ENCODE measurements at regions not wholly inside any gene's neighbourhood (a gene's known extent, or its start where the extent isn't known, plus 50 kb on each side); places are given as distances from the start of the nearest gene placed in this dataset.

- Mint-ChIP-seq H3K36me3 (ENCODE audit: low read depth, unreplicated experiment) (no peaks in the 10 kb centered on the region), H3K27me3 (ENCODE audit: low read depth, unreplicated experiment) (no peaks in the 10 kb centered on the region), H3K9me3 (ENCODE audit: unreplicated experiment) (no peaks in the 10 kb centered on the region), H3K4me3 (ENCODE audit: unreplicated experiment) (no peak overlapping the region), H3K4me1 (ENCODE audit: low read depth, unreplicated experiment) (peaks cover 1% of the 10 kb centered on the region), H3K27ac (ENCODE audit: unreplicated experiment) (no peak overlapping the region)
- H3K4me2 ChIP-seq (ENCODE audit: low read length), result no peak overlapping the region
- no peak overlapping the region for H2AFZ ChIP-seq (ENCODE audit: low read depth, low read length)
- no peaks in the 10 kb centered on the region for H3K4me1 ChIP-seq (ENCODE audit: insufficient read depth, low read length)
- H3K4me3 ChIP-seq (ENCODE audit: insufficient read depth, low read depth, low read length), result no peak overlapping the region
- H3K27me3 ChIP-seq (ENCODE audit: insufficient read depth, low read length), result no peaks in the 10 kb centered on the region
- no peaks in the 10 kb centered on the region for H4K20me1 ChIP-seq (ENCODE audit: insufficient read depth, low read length)
- DNase-seq (ENCODE audit: low read depth) (no peak), FAIRE-seq (no peak)
- no peak overlapping the region for H3K27ac ChIP-seq (ENCODE audit: low read depth, low read length)
- H3K79me2 ChIP-seq (ENCODE audit: insufficient read depth, low read length), result no peaks in the 10 kb centered on the region
- H3K36me3 ChIP-seq (ENCODE audit: insufficient read depth, low read length), result no peaks in the 10 kb centered on the region
- no peak overlapping the region for H3K9ac ChIP-seq (ENCODE audit: low read length)
- TF ChIP-seq EZH2 (IDR thresholded peaks at IDR 0.05; ENCODE audit: insufficient read depth, low read length) (no peak), CTCF (IDR thresholded peaks at IDR 0.05; ENCODE audit: insufficient read depth, low read depth, low read length) (no peak)
- H3K9me3 ChIP-seq (ENCODE audit: insufficient read depth, low read depth, low read length), result no peaks in the 10 kb centered on the region
Measured at GRCh38 chr2:159853101-159853500, 55.1 kb upstream of the CD302 start.

- H3K4me3 ChIP-seq (ENCODE audit: insufficient read depth, low read depth, low read length), result no peak overlapping the region
- DNase-seq (ENCODE audit: low read depth), result no peak
- H4K20me1 ChIP-seq (ENCODE audit: insufficient read depth, low read length), result no peaks in the 10 kb centered on the region
- H2AFZ ChIP-seq (ENCODE audit: low read depth, low read length), result no peak overlapping the region
- H3K9me3 Mint-ChIP-seq (ENCODE audit: unreplicated experiment), result no peaks in the 10 kb centered on the region
- H3K4me3 Mint-ChIP-seq (ENCODE audit: unreplicated experiment), result no peak overlapping the region
- no peaks in the 10 kb centered on the region for H3K27me3 ChIP-seq (ENCODE audit: insufficient read depth, low read length)
- no peak overlapping the region for H3K9ac ChIP-seq (ENCODE audit: low read length)
- no peaks in the 10 kb centered on the region for H3K4me1 ChIP-seq (ENCODE audit: insufficient read depth, low read length)
- no peak for FAIRE-seq
- H3K36me3 ChIP-seq (ENCODE audit: insufficient read depth, low read length), result no peaks in the 10 kb centered on the region
- H3K27ac Mint-ChIP-seq (ENCODE audit: unreplicated experiment), result no peak overlapping the region
- H3K27me3 Mint-ChIP-seq (ENCODE audit: low read depth, unreplicated experiment), result no peaks in the 10 kb centered on the region
- H3K4me1 Mint-ChIP-seq (ENCODE audit: low read depth, unreplicated experiment), result peaks cover 1% of the 10 kb centered on the region
- H3K36me3 Mint-ChIP-seq (ENCODE audit: low read depth, unreplicated experiment), result no peaks in the 10 kb centered on the region
- TF ChIP-seq CTCF (IDR thresholded peaks at IDR 0.05; ENCODE audit: insufficient read depth, low read depth, low read length) (no peak), EZH2 (IDR thresholded peaks at IDR 0.05; ENCODE audit: insufficient read depth, low read length) (no peak)
- no peak overlapping the region for H3K27ac ChIP-seq (ENCODE audit: low read depth, low read length)
- no peaks in the 10 kb centered on the region for H3K79me2 ChIP-seq (ENCODE audit: insufficient read depth, low read length)
- no peaks in the 10 kb centered on the region for H3K9me3 ChIP-seq (ENCODE audit: insufficient read depth, low read depth, low read length)
- no peak overlapping the region for H3K4me2 ChIP-seq (ENCODE audit: low read length)
Measured at GRCh38 chr2:159851941-159852340, 53.9 kb upstream of the CD302 start.

- no peak overlapping the region for H2AFZ ChIP-seq (ENCODE audit: low read depth, low read length)
- no peaks in the 10 kb centered on the region for H3K79me2 ChIP-seq (ENCODE audit: insufficient read depth, low read length)
- H3K9ac ChIP-seq (ENCODE audit: low read length), result no peak overlapping the region
- no peak overlapping the region for H3K4me2 ChIP-seq (ENCODE audit: low read length)
- DNase-seq (ENCODE audit: low read depth) (no peak), FAIRE-seq (no peak)
- Mint-ChIP-seq H3K27ac (ENCODE audit: unreplicated experiment) (no peak overlapping the region), H3K4me3 (ENCODE audit: unreplicated experiment) (no peak overlapping the region), H3K4me1 (ENCODE audit: low read depth, unreplicated experiment) (no peaks in the 10 kb centered on the region), H3K27me3 (ENCODE audit: low read depth, unreplicated experiment) (no peaks in the 10 kb centered on the region), H3K9me3 (ENCODE audit: unreplicated experiment) (no peaks in the 10 kb centered on the region), H3K36me3 (ENCODE audit: low read depth, unreplicated experiment) (no peaks in the 10 kb centered on the region)
- H3K27me3 ChIP-seq (ENCODE audit: insufficient read depth, low read length), result no peaks in the 10 kb centered on the region
- H3K4me3 ChIP-seq (ENCODE audit: insufficient read depth, low read depth, low read length), result no peak overlapping the region
- TF ChIP-seq EZH2 (IDR thresholded peaks at IDR 0.05; ENCODE audit: insufficient read depth, low read length) (no peak), CTCF (IDR thresholded peaks at IDR 0.05; ENCODE audit: insufficient read depth, low read depth, low read length) (no peak)
- no peaks in the 10 kb centered on the region for H3K36me3 ChIP-seq (ENCODE audit: insufficient read depth, low read length)
- H3K9me3 ChIP-seq (ENCODE audit: insufficient read depth, low read depth, low read length), result no peaks in the 10 kb centered on the region
- no peaks in the 10 kb centered on the region for H4K20me1 ChIP-seq (ENCODE audit: insufficient read depth, low read length)
- H3K27ac ChIP-seq (ENCODE audit: low read depth, low read length), result no peak overlapping the region
- no peaks in the 10 kb centered on the region for H3K4me1 ChIP-seq (ENCODE audit: insufficient read depth, low read length)
Measured at GRCh38 chr2:159850789-159851188, 52.8 kb upstream of the CD302 start.
